ENCODE measurements at regions not wholly inside any gene's neighbourhood (a gene's known extent, or its start where the extent isn't known, plus 50 kb on each side); places are given as distances from the start of the nearest gene placed in this dataset.

- H3K4me3 ChIP-seq (ENCODE audit: low read length): no peak overlapping the region
- no peaks in the 10 kb centered on the region for H3K36me3 ChIP-seq (ENCODE audit: control insufficient read depth, insufficient read depth, low read length)
- no peak overlapping the region for H3K9ac ChIP-seq (ENCODE audit: low read length)
Observed at GRCh38 chr4:153034681-153035080, 98.6 kb downstream of the FHDC1 start.

GRCh38 chr4:153036931-153037482 lies 100.9 kb downstream of the FHDC1 start:
- Histone ChIP-seq H3K4me1 (ENCODE audit: control insufficient read depth, insufficient read depth, low read length) (no peaks in the 10 kb centered on the region), H3K27me3 (ENCODE audit: control insufficient read depth, insufficient read depth, low read length) (no peaks in the 10 kb centered on the region), H3K36me3 (ENCODE audit: control insufficient read depth, insufficient read depth, low read length) (no peaks in the 10 kb centered on the region), H3K9ac (ENCODE audit: low read length) (no peak overlapping the region), H3K27ac (ENCODE audit: low read depth, low read length) (no peak overlapping the region), H3K4me3 (ENCODE audit: low read length) (no peak overlapping the region)

More at GRCh38 chr4:153034681-153035080, 98.6 kb downstream of the FHDC1 start:
- Histone ChIP-seq H3K27me3 (ENCODE audit: control insufficient read depth, insufficient read depth, low read length) (no peaks in the 10 kb centered on the region), H3K27ac (ENCODE audit: low read depth, low read length) (no peak overlapping the region), H3K4me1 (ENCODE audit: control insufficient read depth, insufficient read depth, low read length) (no peaks in the 10 kb centered on the region)

GRCh38 chr4:153038623-153039311 lies 102.6 kb downstream of the FHDC1 start:
- Histone ChIP-seq H3K27ac (ENCODE audit: low read depth, low read length) (no peak overlapping the region), H3K9ac (ENCODE audit: low read length) (no peak overlapping the region), H3K4me3 (ENCODE audit: low read length) (no peak overlapping the region), H3K4me1 (ENCODE audit: control insufficient read depth, insufficient read depth, low read length) (no peaks in the 10 kb centered on the region), H3K27me3 (ENCODE audit: control insufficient read depth, insufficient read depth, low read length) (no peaks in the 10 kb centered on the region), H3K36me3 (ENCODE audit: control insufficient read depth, insufficient read depth, low read length) (no peaks in the 10 kb centered on the region)

GRCh38 chr4:153039542-153040185 lies 103.5 kb downstream of the FHDC1 start:
- Histone ChIP-seq H3K4me1 (ENCODE audit: control insufficient read depth, insufficient read depth, low read length) (no peaks in the 10 kb centered on the region), H3K27ac (ENCODE audit: low read depth, low read length) (no peak overlapping the region), H3K36me3 (ENCODE audit: control insufficient read depth, insufficient read depth, low read length) (no peaks in the 10 kb centered on the region), H3K27me3 (ENCODE audit: control insufficient read depth, insufficient read depth, low read length) (no peaks in the 10 kb centered on the region), H3K4me3 (ENCODE audit: low read length) (no peak overlapping the region), H3K9ac (ENCODE audit: low read length) (no peak overlapping the region)

- no peak overlapping the region for H3K27ac ChIP-seq (ENCODE audit: low read depth, low read length)
- H3K4me1 ChIP-seq (ENCODE audit: control insufficient read depth, insufficient read depth, low read length): no peaks in the 10 kb centered on the region
- H3K27me3 ChIP-seq (ENCODE audit: control insufficient read depth, insufficient read depth, low read length): no peaks in the 10 kb centered on the region
- H3K9ac ChIP-seq (ENCODE audit: low read length): no peak overlapping the region
- H3K4me3 ChIP-seq (ENCODE audit: low read length): no peak overlapping the region
- H3K36me3 ChIP-seq (ENCODE audit: control insufficient read depth, insufficient read depth, low read length): no peaks in the 10 kb centered on the region
Observed at GRCh38 chr4:153040677-153041076, 104.6 kb downstream of the FHDC1 start.

GRCh38 chr4:153044036-153044435 lies 107.9 kb downstream of the FHDC1 start:
- no peak overlapping the region for H3K4me3 ChIP-seq (ENCODE audit: low read length)
- no peak overlapping the region for H3K27ac ChIP-seq (ENCODE audit: low read depth, low read length)
- H3K36me3 ChIP-seq (ENCODE audit: control insufficient read depth, insufficient read depth, low read length): no peaks in the 10 kb centered on the region
- no peaks in the 10 kb centered on the region for H3K27me3 ChIP-seq (ENCODE audit: control insufficient read depth, insufficient read depth, low read length)
- H3K9ac ChIP-seq (ENCODE audit: low read length): no peak overlapping the region
- H3K4me1 ChIP-seq (ENCODE audit: control insufficient read depth, insufficient read depth, low read length): no peaks in the 10 kb centered on the region

- no peak overlapping the region for H3K9ac ChIP-seq (ENCODE audit: low read length)
- H3K36me3 ChIP-seq (ENCODE audit: control insufficient read depth, insufficient read depth, low read length): no peaks in the 10 kb centered on the region
- H3K27me3 ChIP-seq (ENCODE audit: control insufficient read depth, insufficient read depth, low read length): no peaks in the 10 kb centered on the region
- no peak overlapping the region for H3K27ac ChIP-seq (ENCODE audit: low read depth, low read length)
- H3K4me3 ChIP-seq (ENCODE audit: low read length): no peak overlapping the region
- no peaks in the 10 kb centered on the region for H3K4me1 ChIP-seq (ENCODE audit: control insufficient read depth, insufficient read depth, low read length)
Observed at GRCh38 chr4:153045111-153045982, 109.2 kb downstream of the FHDC1 start.

GRCh38 chr4:153058671-153059060 lies 122.5 kb downstream of the FHDC1 start:
- H3K27me3 ChIP-seq (ENCODE audit: control insufficient read depth, insufficient read depth, low read length): no peaks in the 10 kb centered on the region
- no peaks in the 10 kb centered on the region for H3K4me1 ChIP-seq (ENCODE audit: control insufficient read depth, insufficient read depth, low read length)
- H3K4me3 ChIP-seq (ENCODE audit: low read length): no peak overlapping the region
- no peak overlapping the region for H3K9ac ChIP-seq (ENCODE audit: low read length)
- H3K36me3 ChIP-seq (ENCODE audit: control insufficient read depth, insufficient read depth, low read length): no peaks in the 10 kb centered on the region
- no peak overlapping the region for H3K27ac ChIP-seq (ENCODE audit: low read depth, low read length)

- no peaks in the 10 kb centered on the region for H3K36me3 ChIP-seq (ENCODE audit: control insufficient read depth, insufficient read depth, low read length)
- no peak overlapping the region for H3K9ac ChIP-seq (ENCODE audit: low read length)
- H3K27me3 ChIP-seq (ENCODE audit: control insufficient read depth, insufficient read depth, low read length): no peaks in the 10 kb centered on the region
- H3K4me1 ChIP-seq (ENCODE audit: control insufficient read depth, insufficient read depth, low read length): no peaks in the 10 kb centered on the region
- H3K4me3 ChIP-seq (ENCODE audit: low read length): no peak overlapping the region
- no peak overlapping the region for H3K27ac ChIP-seq (ENCODE audit: low read depth, low read length)
Observed at GRCh38 chr4:153060196-153060595, 124.1 kb downstream of the FHDC1 start.

- Histone ChIP-seq H3K27ac (ENCODE audit: low read depth, low read length) (no peak overlapping the region), H3K4me1 (ENCODE audit: control insufficient read depth, insufficient read depth, low read length) (no peaks in the 10 kb centered on the region), H3K4me3 (ENCODE audit: low read length) (no peak overlapping the region), H3K36me3 (ENCODE audit: control insufficient read depth, insufficient read depth, low read length) (no peaks in the 10 kb centered on the region), H3K9ac (ENCODE audit: low read length) (no peak overlapping the region), H3K27me3 (ENCODE audit: control insufficient read depth, insufficient read depth, low read length) (no peaks in the 10 kb centered on the region)
Observed at GRCh38 chr4:153061971-153062370, 125.8 kb downstream of the FHDC1 start.

GRCh38 chr4:153062652-153063168 lies 126.6 kb downstream of the FHDC1 start:
- no peaks in the 10 kb centered on the region for H3K4me1 ChIP-seq (ENCODE audit: control insufficient read depth, insufficient read depth, low read length)
- H3K27ac ChIP-seq (ENCODE audit: low read depth, low read length): no peak overlapping the region
- no peaks in the 10 kb centered on the region for H3K27me3 ChIP-seq (ENCODE audit: control insufficient read depth, insufficient read depth, low read length)
- no peaks in the 10 kb centered on the region for H3K36me3 ChIP-seq (ENCODE audit: control insufficient read depth, insufficient read depth, low read length)
- no peak overlapping the region for H3K4me3 ChIP-seq (ENCODE audit: low read length)
- no peak overlapping the region for H3K9ac ChIP-seq (ENCODE audit: low read length)

GRCh38 chr4:153063490-153063889 lies 127.4 kb downstream of the FHDC1 start:
- Histone ChIP-seq H3K4me1 (ENCODE audit: control insufficient read depth, insufficient read depth, low read length) (no peaks in the 10 kb centered on the region), H3K36me3 (ENCODE audit: control insufficient read depth, insufficient read depth, low read length) (no peaks in the 10 kb centered on the region), H3K9ac (ENCODE audit: low read length) (no peak overlapping the region), H3K4me3 (ENCODE audit: low read length) (no peak overlapping the region), H3K27me3 (ENCODE audit: control insufficient read depth, insufficient read depth, low read length) (no peaks in the 10 kb centered on the region), H3K27ac (ENCODE audit: low read depth, low read length) (no peak overlapping the region)
